Globus pallidus (tissue), 1 donor: ENCODE measurements at regions not wholly inside any gene's neighbourhood (a gene's known extent, or its start where the extent isn't known, plus 50 kb on each side); places are given as distances from the start of the nearest gene placed in this dataset.

Experiments used
- DNase-seq: peaks from one replicate; pipeline ENCODE4 v3.0.0-alpha.2; 2015; ENCODE audit warnings: low spot score

- no peak for DNase-seq
These were observed 608.1 kb upstream of the UBE2E2 start for GRCh38 chr3:22594990-22595389.

GRCh38 chr3:22606461-22606860 lies 596.7 kb upstream of the UBE2E2 start:
- no peak for DNase-seq

GRCh38 chr3:22606938-22607337 lies 596.2 kb upstream of the UBE2E2 start:
- DNase-seq, result no peak

GRCh38 chr3:22608093-22608492 lies 595.0 kb upstream of the UBE2E2 start:
- DNase-seq, result no peak

- no peak for DNase-seq
These were observed 594.4 kb upstream of the UBE2E2 start for GRCh38 chr3:22608721-22609120.

- DNase-seq, result no peak
These were observed 594.0 kb upstream of the UBE2E2 start for GRCh38 chr3:22609139-22609538.

- DNase-seq, result no peak
These were observed 590.2 kb upstream of the UBE2E2 start for GRCh38 chr3:22612927-22613326.

GRCh38 chr3:22615790-22616189 lies 587.3 kb upstream of the UBE2E2 start:
- DNase-seq, result no peak

- DNase-seq, result no peak
These were observed 585.8 kb upstream of the UBE2E2 start for GRCh38 chr3:22617372-22617771.

- DNase-seq, result no peak
These were observed 582.6 kb upstream of the UBE2E2 start for GRCh38 chr3:22620498-22620897.

- DNase-seq, result no peak
These were observed 581.8 kb upstream of the UBE2E2 start for GRCh38 chr3:22621205-22621809.

- DNase-seq, result no peak
These were observed 575.1 kb upstream of the UBE2E2 start for GRCh38 chr3:22627993-22628499.

- DNase-seq, result no peak
These were observed 570.6 kb upstream of the UBE2E2 start for GRCh38 chr3:22632536-22632935.

GRCh38 chr3:22634433-22634832 lies 568.7 kb upstream of the UBE2E2 start:
- DNase-seq, result no peak

- no peak for DNase-seq
These were observed 543.3 kb upstream of the UBE2E2 start for GRCh38 chr3:22659651-22660475.

GRCh38 chr3:22660606-22661005 lies 542.5 kb upstream of the UBE2E2 start:
- DNase-seq, result no peak

- no peak for DNase-seq
These were observed 541.9 kb upstream of the UBE2E2 start for GRCh38 chr3:22661121-22661700.

GRCh38 chr3:22665528-22665927 lies 537.6 kb upstream of the UBE2E2 start:
- no peak for DNase-seq

- DNase-seq, result no peak
These were observed 536.4 kb upstream of the UBE2E2 start for GRCh38 chr3:22666736-22667135.

- DNase-seq, result no peak
These were observed 531.3 kb upstream of the UBE2E2 start for GRCh38 chr3:22671848-22672247.

GRCh38 chr3:22684739-22685138 lies 518.4 kb upstream of the UBE2E2 start:
- no peak for DNase-seq

GRCh38 chr3:22685597-22685996 lies 517.5 kb upstream of the UBE2E2 start:
- DNase-seq, result no peak

- no peak for DNase-seq
These were observed 511.7 kb upstream of the UBE2E2 start for GRCh38 chr3:22691407-22691806.
